T-helper 2 cell (primary cell): ENCODE measurements at regions not wholly inside any gene's neighbourhood (a gene's known extent, or its start where the extent isn't known, plus 50 kb on each side); places are given as distances from the start of the nearest gene placed in this dataset.
"Not testable (repeated sequence)": the region's sequence is repeated elsewhere in the genome, so short reads cannot be mapped to it uniquely, and the experiment has no call there.

ENCODE experiments used
- DNase-seq, 5 experiments: peaks; one replicate each; pipeline versions ENCODE4 v3.0.0 to v3.0.0-alpha.2; 2012 to 2022

DNA sequence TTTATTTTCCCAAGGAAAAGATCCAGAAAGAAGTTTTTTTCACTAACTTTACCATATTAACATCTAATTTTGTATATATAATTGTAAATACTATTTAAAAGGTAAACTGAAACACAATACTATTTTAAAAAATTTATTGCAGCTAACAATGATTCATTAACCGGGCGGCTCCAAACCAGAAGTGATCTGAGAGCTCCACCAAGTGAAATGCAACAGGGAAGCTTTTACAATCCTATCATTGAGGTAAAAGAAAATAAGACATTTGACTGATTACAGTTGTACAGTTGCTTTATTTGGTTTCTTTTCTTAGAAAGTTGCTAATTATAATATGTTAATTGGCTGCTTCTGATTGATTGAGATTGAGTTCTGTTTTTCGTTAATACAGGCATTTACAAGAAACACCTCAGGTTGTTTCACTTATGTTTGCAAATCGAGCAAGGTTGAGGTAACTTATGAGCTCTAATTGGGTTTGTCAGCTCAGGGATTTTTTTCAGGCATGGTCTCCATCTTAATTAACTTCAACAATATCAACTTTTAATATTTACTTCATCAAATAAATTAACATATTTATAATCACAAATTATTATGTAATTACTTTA lies 220.2 kb upstream of the UGT8 start:
- no peak for DNase-seq

DNA sequence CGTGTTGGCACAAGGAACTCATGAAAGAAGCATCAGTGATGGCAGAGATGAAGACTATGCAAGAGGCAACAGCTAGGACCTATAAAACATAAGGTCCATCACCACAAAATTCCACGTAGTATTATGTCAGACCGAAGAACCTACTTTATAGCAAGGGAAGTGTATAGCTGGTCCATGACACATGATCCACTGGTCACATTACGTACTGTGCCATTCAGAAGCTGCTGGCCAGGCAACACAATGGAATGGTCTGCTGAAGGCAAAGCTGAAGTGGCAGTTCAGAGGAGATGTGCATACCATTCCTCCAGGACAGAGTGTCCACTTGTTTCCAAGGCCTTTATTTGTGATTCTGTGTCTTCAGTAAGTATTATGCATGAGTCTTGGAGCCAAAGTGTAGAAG lies 215.5 kb upstream of the UGT8 start:
- no peak for DNase-seq

DNA sequence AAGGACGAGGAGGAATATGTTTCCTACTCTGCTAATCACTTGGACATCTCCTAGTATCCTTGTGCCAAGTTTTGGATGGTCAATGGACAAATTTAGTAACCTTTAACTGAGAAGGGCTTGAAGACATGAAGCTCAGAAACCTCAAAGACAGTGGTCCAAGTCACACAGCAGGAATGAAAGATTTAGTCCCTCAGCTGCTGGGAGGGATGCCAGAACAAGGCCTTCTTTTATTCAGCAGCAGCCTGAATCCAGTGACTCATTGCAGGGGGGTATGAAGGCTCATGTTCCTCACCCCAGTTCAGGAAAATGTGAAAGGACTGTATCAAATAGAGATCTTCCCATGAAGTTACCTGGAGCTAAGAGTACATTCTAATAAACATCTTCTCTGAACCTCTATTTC lies 214.9 kb upstream of the UGT8 start:
- DNase-seq = no peak

DNA sequence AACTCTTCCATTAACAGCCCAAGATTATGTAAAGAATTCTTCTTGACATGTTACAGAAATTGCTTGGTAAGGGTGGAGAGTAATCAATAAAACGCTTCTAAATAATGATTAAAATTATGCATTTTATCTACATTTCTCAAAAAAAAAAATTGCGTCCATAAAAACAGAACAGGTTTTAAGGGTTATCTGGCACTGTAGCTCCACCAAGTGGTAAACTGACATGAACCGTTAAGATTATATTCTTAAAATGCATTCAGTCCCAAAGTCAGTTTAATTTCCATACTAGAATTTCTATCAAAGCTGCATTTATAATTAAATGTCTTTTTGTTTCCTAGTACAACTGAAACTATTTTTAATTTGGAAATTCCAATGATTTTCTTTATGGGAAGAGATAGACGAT lies 214.0 kb upstream of the UGT8 start:
- DNase-seq = peak in 1 of 5 experiments; percentile 27

DNA sequence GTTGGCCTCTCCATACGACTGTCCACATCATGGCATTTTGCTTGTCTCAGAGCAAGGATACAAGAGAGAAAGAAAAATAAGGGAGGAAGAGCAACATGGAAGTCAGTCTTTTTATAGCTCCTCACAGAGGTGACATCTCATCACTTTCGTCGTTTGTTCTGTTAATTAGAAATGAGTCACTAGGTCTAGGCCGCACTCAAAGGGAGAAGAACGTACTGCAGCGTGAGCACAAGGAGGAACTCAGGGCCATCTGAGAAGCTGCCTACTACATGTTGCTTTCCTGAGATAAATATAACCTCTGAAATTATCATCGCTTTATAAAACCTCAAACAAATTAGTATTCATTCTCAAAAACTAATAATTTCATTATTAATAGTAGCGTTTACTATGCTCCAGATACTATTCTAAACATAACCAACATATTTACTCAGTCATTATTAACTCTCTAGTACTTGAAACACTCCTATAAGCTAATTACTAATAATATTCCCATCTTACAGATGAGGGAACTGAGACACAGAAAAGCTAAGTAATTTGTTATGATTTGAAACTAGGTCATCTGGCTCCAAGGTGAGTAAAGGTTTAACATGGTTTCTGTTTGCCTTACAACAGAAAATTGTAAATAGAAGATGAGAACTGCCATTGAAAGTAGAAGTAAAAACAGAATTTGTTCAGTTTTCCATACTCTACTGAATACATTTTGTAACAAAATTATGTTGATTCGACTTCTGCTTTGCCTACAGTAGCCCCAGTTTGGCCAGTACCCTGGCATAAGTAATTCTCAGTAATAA lies 213.2 kb upstream of the UGT8 start:
- DNase-seq = no peak

DNA sequence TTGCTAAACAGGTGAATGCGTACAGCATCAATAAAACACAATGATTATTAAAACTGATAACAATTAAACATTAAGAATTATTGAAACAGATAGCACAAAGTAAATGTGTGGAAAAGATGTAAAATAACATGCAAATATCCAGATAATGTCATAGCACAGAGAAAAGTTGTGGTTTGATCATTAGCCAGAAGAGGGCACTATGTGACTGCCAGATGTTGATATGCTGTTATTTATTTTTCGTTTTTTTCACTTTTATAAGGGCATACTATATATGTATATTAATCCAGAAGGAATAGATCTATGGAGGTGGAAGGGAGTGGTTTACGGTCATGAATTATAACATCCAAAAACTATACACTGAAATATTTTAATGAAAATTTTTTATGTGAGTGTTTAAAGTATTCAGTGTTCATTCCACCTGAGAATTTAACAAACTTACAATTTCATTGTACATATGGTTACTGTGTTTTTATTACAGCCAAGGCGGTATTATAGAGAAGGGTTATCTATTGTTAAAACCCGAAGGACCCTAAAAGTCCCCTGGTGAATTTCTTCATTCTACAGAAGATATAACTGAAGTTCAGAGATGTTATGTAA lies 211.9 kb upstream of the UGT8 start:
- DNase-seq = peak in 1 of 5 experiments; percentile 15

DNA sequence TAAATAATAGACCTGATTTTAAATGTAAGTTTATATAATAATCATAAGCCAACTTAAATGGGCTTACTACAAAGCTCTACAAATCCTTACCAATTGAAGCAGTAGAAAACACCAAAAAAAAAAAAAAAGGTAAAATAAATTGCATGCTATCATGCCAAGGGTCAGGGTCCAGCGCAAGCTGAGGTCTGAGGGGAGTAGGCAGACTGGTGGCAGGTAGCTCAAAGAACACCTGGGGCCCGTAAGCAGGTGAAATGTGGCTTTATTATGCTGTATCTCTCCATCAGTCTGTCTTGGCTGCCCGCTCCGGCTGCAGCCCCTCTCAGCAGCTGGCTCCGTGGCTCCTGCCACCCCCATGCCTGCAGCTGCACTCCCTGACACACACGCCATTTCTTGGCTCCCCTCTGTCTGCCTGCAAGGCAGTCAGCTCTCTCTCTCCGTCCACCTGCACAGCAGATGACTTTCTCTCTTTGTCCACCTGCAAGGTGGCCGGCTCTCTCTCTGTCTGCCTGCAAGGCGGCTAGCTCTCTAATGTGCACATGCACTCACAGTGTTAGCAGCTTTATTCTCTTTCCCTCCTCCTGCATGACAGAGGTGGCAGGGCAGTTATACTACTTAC lies 209.4 kb upstream of the UGT8 start:
- no peak for DNase-seq

DNA sequence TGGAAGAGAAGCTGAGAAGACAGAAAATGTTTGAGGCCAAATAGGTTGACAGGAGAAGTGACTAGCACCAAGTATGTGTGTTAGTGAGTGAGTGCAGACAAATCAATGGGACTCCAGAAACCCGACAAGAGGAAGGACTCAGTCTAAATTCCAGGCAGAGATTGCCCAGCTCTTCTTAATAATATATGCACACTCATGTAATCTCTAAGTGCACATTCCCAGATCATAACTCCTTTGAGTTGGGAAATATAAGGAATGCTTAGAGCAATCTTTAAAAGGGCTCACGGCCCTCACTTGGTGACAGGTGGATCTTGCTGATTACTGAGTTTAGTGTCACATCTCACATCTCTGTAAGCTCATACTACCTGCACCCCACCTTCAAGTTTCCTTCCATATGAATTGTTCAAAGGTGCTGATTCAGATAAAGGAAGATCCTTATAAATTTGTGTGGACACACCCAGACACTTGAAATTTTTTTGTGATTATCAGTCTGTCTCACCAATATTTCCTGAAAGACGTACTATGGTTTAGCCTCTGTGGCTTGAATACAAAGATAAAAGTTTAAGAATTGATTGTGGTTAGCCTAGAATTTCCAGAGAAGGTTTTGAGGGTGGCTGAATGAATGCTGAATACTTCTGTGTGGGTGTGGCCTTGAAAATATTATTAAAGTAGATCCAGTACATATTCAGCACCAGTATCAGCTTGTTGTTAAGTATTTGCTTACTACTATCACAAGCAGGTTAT lies 205.1 kb upstream of the UGT8 start:
- DNase-seq = no peak

DNA sequence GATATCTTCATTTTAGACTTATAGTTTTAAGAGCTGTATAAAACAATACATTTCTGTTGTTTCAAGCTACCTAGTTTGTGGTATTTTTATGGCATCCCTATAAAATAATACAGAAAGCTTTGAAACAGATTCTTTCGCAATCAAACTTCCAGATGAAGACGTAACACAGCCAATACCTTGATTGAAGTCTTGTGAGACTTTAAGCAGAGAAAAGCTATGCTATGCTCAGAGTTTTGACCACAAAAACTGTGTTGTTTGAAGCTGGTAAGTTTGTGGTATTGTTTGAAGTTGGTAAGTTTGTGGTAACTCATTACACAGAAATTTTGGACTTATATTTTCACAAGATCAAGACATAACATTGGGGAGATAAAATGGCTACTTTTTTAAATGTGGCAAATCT lies 201.8 kb upstream of the UGT8 start:
- DNase-seq = peak in 1 of 5 experiments; percentile 20

DNA sequence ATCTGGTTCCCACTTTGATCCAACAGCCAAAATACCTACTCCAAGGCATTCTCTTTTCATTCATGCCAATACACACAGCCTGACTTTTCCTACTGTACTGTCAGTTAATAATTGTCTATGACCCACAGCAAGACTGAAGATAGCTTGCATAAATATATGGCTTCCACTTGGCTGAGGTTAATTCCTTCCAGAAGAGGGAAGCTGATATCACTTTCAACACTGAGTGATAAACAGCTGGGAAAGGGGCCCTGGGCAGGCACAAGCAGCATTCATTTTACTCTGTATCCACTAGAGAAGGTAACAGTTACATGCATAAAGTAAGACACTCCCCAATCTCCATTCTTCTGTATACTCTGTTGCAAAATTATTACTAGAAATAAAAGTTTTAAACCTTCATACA lies 200.2 kb upstream of the UGT8 start:
- DNase-seq = no peak

DNA sequence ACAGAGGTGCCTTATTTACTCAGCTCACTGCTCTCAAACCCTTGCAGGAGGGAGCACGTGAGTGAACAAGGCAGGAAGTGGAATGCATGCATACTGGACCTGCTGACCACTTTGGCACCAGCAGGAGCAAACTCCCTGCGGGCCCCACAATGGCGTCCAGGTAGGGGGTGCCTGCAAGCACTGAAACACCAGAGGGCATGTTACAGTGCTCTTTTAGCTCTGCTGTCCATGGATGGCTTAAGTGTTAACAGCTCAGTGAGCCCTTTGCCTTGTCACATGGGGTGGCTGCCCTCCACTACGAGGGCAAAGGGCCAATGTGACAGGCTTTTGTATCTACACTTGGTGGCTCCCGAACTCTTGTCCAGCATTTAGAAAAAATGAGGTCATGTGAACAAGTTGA lies 199.5 kb upstream of the UGT8 start:
- DNase-seq = no peak

DNA sequence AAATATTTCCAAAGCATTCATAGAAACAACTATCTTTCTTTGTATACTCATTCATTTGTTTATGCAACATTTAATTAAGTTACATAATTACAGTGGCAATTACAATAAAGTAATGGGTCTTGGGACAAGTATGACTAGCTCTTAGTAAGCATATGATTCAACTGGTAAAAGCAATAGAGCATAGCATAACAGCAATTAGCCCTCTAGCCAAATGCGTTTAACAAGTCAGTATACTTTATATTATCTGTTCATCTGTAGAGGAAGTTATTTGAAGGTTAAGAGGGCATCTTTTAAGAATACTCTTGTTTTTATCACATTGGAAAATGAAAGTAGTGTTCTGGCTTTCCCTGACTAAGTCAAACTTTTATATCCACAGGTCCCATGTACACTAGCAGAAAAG lies 198.1 kb upstream of the UGT8 start:
- no peak for DNase-seq

DNA sequence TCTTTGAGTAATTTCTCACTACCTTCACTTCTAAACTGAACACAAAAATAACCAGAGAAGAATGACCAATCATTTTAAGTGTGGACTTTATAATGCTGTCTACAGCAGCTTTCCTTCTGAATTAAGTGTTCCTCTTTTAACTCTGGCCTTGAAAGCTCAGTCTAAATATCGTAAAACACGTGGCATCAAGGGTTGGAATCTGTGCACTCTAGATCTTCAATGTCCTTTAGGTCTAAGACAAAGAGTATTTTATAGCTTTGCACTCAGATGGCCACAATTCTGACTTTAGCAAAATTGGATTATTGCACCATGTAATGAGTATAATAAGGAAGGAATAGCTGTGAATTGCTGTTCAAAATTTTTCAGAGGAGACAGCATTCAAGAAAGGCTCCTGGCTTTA lies 197.1 kb upstream of the UGT8 start:
- DNase-seq = no peak

DNA sequence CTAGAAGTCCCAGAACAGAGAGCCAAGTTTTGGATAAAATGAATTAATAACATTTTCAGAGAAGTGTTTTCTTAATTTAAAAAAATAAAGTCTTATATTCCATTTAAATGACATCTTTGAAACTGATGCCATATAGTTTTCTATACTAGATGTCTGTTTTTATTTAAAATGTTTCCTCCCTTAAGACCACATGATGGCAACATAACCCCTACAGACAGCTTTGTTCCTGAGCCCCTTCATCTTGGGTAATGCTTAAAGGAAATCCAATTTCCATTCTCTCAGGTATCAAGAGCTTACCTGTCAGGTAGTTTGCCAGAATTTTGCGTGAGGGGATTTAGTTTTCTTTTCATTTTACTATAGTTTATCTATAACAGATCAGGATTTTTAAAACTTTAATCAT lies 181.4 kb upstream of the UGT8 start:
- no peak for DNase-seq

DNA sequence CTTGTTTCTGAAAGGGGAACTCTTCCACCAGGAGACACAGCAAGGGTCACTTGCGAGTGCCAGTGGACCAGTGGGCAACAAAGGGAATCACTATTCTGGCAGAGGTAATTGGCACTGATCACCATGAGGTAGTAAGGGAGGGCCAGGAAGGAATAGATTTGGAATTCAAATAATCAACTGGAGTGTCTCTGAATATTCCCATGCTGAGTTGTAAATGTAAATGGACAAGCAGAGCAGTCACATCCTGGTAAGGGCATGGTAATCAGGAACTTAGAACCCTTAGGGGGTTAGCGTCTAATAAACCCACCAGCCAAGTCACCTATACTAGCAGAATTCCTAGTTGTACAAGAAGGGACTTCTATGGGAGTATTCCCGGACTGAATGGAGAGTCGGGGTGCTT lies 178.5 kb upstream of the UGT8 start:
- no peak for DNase-seq

DNA sequence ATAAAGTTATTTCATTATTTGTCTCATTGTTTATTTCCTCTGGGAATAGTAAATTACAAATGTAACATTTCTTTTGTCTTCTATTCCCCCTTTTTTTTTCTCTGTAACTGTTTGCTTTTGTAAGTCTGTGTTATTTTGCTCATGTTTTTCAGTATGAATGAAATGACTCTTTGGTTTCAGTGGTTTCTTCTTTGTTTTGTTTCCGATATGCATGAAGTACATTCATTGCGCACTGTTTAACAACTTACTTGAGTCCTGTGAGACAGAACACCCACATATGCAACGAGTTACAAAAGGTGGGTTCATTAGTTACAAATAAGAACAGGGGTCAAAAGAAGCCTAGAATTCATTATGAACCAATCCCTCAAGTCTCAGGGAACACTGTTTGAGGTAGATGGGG lies 175.0 kb upstream of the UGT8 start:
- peak in 1 of 5 experiments; percentile 53 for DNase-seq

DNA sequence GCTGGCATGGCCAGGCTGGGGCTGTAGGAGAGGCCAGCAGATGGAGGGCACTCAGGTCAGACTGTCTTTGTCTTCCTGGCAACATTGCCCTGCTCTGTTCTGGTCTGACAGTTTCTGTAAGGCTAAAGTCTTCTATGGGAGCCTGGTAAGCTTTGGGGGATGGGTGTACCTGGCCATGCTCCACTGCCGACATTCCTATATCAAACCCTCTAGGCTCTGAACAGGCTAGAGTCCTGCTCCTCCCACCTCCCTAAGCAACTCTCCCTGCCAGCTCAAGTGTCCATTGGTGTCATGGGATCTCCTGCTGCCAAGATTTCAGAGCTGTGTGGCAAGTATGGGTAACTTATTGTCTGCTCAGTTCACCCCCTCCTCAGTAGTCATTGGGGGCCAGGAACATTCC lies 163.5 kb upstream of the UGT8 start:
- no peak for DNase-seq

DNA sequence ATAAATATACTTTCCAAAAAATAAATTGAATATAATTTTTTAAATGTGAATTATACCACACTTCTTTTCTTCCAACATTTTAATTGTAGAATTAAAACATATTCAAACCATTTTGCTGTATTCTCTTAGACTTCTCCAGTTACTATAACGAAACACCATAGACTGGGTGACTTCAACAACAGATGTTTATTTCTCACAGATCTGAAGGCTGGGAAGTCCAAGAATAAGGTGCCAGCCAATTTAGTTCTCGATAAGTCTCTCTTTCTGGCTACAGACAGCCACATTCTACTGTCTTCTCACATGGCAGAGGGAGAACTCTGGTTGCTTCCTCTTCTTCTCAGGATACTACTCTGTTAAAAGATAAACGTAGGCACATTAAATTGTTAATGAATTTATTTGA lies 155.8 kb upstream of the UGT8 start:
- no peak for DNase-seq

DNA sequence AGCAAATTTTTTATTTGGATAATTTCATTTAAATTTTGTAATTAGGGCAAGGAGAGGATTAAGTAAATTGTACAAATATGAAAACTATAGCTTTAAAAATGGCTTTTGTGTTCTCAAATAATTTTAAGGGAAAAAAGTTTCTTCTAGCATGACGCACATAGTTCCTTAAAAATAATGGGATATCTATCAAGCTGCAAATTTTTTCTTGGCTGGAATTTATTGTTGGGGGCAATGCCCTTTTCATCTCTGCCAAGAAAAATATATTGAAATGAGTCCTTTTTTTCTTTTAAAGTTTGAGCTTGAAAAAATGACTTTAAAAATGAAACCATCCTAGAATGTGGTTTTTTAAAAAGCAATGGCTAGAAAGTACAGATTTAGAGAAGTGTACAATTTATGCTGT lies 154.4 kb upstream of the UGT8 start:
- no peak for DNase-seq

DNA sequence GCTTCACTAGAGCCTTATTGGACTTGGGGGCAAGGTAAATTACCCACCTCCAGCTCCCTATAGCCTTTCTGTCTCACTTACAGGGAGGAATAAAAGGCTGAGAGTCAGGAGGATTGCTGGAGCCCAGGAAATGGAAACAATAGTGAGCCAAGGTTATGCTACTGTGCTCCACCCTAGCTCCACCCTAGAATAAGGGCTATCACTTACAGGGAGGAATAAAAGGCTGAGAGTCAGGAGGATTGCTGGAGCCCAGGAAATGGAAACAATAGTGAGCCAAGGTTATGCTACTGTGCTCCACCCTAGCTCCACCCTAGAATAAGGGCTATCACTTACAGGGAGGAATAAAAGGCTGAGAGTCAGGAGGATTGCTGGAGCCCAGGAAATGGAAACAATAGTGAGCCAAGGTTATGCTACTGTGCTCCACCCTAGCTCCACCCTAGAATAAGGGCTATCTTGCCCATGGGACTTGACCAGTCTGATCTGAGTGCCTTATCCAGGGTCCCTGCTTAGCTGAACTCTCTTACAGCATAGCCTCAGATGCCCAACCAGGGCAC lies 150.6 kb upstream of the UGT8 start:
- DNase-seq = not testable (repeated sequence)

DNA sequence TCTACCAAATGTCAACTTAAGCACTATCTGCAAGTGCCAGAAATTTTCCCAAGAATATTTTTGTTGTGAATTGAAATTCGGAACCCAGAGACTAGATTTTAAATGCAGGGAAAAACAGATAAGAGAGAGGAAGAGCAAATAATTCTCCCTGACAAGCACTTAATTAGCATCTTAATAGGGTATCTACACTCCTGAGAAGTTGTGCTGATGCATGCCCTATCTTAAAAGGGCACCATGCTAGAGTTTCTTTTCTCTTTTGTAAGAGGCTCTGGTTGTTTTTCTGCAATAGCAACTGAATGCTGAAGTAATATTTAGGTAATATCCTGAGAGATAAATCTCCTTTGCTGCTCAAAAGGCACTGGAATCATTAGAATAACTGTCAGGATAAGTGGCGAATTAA lies 139.9 kb upstream of the UGT8 start:
- DNase-seq = no peak

DNA sequence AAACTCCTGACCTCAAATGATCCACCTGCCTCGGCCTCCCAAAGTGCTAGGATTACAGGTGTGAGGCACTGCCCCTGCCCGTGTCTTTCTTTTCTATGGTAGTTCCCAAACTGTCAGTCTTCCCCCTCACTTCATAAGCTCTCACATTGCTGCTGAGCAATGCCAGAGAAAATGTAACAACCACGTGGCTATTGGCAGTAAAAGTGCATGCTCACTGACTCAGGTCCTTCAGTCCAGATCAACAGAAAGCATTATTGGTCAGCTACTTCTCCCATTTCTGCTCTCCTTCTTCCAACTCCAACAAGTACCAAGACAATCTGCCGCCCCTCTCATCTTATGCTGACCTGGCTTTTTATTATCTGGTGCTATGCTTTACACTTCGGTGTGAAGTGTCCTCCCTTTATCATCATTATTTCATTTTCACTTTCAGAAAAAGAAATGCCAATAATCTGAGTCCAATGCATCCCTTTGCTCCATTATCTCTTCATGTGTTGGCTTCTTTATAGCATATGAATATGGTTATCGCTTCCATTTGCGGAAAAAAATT lies 133.8 kb upstream of the UGT8 start:
- DNase-seq = no peak

DNA sequence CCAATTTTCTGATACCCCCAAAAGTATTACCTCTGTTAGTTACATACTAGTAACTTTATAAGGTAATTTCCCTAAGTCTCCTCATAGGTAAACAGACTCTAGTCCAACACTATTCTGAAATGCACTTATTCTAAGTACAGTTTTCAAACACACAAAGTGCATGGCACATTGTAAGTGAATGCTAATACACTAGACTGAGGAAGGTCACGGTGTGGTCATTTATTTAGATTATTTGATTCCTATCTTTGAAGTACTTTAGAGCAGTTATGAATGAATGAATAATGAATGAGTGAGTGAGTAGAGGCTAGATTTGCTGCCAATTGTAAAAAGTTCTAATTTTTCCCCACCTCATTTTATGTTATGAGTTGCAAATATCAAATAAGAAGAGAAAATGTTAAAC lies 132.8 kb upstream of the UGT8 start:
- DNase-seq = no peak
